ENCODE measurements at regions not wholly inside any gene's neighbourhood (a gene's known extent, or its start where the extent isn't known, plus 50 kb on each side); places are given as distances from the start of the nearest gene placed in this dataset.

DNA sequence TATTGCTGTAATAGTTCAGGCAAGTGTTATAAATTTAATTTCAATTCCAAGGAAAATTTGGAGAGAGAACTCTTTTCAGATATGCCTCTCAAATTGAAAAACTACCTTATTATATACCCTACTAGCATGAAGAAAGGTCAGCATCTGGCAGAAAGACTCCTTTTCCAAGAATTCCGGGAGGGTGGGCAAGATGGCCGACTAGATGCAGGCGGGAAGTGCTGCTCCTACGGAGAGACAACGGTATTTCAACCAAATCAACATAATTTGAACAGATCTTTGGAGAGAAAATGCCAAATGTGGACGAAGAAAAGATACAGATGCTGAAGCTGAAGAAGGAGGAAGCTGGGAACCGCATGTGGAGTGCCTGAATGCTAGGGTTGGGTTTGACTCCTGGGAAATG, 53.8 kb upstream of the INTU start:
- Histone ChIP-seq H3K36me3 (replicated peaks in 1 of 2; ENCODE audit: control extremely low read depth in 1 of 2, control insufficient read depth in 1 of 2, extremely low read depth in 1 of 2, insufficient read depth in 2 of 2, low read length in 1 of 2) (no peaks in the 10 kb centered on the region), H3K9me3 (ENCODE audit: control extremely low read depth in 1 of 3, control insufficient read depth in 2 of 3, insufficient read depth in 1 of 3, low read length in 2 of 3) (peaks cover 0 to 3% (median 0%) of the 10 kb centered on the region in 3 donors), H3K27me3 (replicated peaks in 1 of 4; ENCODE audit: control extremely low read depth in 1 of 4, control insufficient read depth in 3 of 4, insufficient read depth in 4 of 4, low read length in 3 of 4) (no peaks in the 10 kb centered on the region), H2AFZ (ENCODE audit: insufficient read depth, low read depth, low read length, poor library complexity, severe bottlenecking) (no peak overlapping the region), H3K4me1 (ENCODE audit: control insufficient read depth in 2 of 2, insufficient read depth in 2 of 2, low read length in 2 of 2) (no peaks in the 10 kb centered on the region), H3K4me2 (replicated peaks; ENCODE audit: low read depth, low read length, poor library complexity, severe bottlenecking) (no peak overlapping the region), H4K20me1 (ENCODE audit: control insufficient read depth, insufficient read depth, low read length, poor library complexity, severe bottlenecking) (no peaks in the 10 kb centered on the region), H3K27ac (ENCODE audit: low read length in 2 of 2) (no peak overlapping the region), H3K4me3 (ENCODE audit: control extremely low read depth in 1 of 5, extremely low read depth in 1 of 5, insufficient read depth in 1 of 5, low read depth in 2 of 5, low read length in 4 of 5) (no peak overlapping the region), H3K9ac (ENCODE audit: low read length) (no peak overlapping the region), H3K79me2 (ENCODE audit: control insufficient read depth, insufficient read depth, low read length) (no peaks in the 10 kb centered on the region)
- ChIA-PET CTCF (no interaction called here), POLR2A (no interaction called here)
- Mint-ChIP-seq H3K27me3 (peaks cover 7% of the 10 kb centered on the region), H3K27ac (no peak overlapping the region), H3K4me3 (no peak overlapping the region), H3K4me1 (no peaks in the 10 kb centered on the region), H3K9me3 (ENCODE audit: insufficient read depth) (no peaks in the 10 kb centered on the region)
- intact Hi-C loops (cut with micrococcal nuclease): no loop called here
- ATAC-seq (ENCODE audit: low read depth): no peak
- no peak for TF ChIP-seq EZH2 (IDR thresholded peaks at IDR 0.05; ENCODE audit: borderline replicate concordance, insufficient read depth, low read depth, low read length, poor library complexity, severe bottlenecking)
- TF ChIP-seq, protein P1, sequence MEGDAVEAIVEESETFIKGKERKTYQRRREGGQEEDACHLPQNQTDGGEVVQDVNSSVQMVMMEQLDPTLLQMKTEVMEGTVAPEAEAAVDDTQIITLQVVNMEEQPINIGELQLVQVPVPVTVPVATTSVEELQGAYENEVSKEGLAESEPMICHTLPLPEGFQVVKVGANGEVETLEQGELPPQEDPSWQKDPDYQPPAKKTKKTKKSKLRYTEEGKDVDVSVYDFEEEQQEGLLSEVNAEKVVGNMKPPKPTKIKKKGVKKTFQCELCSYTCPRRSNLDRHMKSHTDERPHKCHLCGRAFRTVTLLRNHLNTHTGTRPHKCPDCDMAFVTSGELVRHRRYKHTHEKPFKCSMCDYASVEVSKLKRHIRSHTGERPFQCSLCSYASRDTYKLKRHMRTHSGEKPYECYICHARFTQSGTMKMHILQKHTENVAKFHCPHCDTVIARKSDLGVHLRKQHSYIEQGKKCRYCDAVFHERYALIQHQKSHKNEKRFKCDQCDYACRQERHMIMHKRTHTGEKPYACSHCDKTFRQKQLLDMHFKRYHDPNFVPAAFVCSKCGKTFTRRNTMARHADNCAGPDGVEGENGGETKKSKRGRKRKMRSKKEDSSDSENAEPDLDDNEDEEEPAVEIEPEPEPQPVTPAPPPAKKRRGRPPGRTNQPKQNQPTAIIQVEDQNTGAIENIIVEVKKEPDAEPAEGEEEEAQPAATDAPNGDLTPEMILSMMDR (IDR thresholded peaks at IDR 0.05): no peak
- DNase-seq: no peak
- 100% methylated on average over 2 of the region's 7 CpGs for WGBS (ENCODE audit: insufficient coverage)

DNA sequence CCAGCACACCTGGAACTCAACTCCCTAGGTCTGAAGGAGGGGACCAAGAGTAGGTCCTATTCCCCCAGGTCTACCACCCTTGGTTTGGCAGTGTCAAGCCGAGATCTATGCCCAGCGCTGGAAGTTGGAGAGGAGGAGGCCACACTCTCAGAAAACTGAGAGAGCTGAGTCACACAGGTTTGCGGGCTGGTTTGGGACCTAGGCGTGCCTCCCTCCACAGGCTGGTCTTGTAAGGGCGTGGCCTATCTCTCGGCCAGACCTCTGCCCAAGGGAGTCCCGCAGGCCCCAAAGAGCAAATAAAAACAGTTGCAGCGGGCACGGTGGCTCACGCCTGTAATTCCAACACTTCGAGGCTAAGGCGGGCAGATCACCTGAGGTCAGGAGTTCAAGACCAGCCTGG, 52.9 kb upstream of the INTU start:
- TF ChIP-seq EZH2 (IDR thresholded peaks at IDR 0.05; ENCODE audit: borderline replicate concordance, insufficient read depth, low read depth, low read length, poor library complexity, severe bottlenecking): no peak
- TF ChIP-seq, protein P1 (IDR thresholded peaks at IDR 0.05): no peak
- no peak overlapping the region for H3K27ac Mint-ChIP-seq
- H4K20me1 ChIP-seq (ENCODE audit: control insufficient read depth, insufficient read depth, low read length, poor library complexity, severe bottlenecking): no peaks in the 10 kb centered on the region
- no peak overlapping the region for H3K27ac ChIP-seq (ENCODE audit: low read length in 2 of 2)
- H3K79me2 ChIP-seq (ENCODE audit: control insufficient read depth, insufficient read depth, low read length): no peaks in the 10 kb centered on the region
- H3K9me3 ChIP-seq (ENCODE audit: control extremely low read depth in 1 of 3, control insufficient read depth in 2 of 3, insufficient read depth in 1 of 3, low read length in 2 of 3): peaks cover 0 to 3% (median 0%) of the 10 kb centered on the region in 3 donors
- DNase-seq (no peak), ATAC-seq (ENCODE audit: low read depth) (no peak)
- no peak overlapping the region for H3K9ac ChIP-seq (ENCODE audit: low read length)
- intact Hi-C loops (cut with micrococcal nuclease): no loop called here
- H3K27me3 ChIP-seq (replicated peaks in 1 of 4; ENCODE audit: control extremely low read depth in 1 of 4, control insufficient read depth in 3 of 4, insufficient read depth in 4 of 4, low read length in 3 of 4): no peaks in the 10 kb centered on the region
- ChIA-PET POLR2A (no interaction called here), CTCF (no interaction called here)
- WGBS (ENCODE audit: insufficient coverage): 92% methylated on average over 11 of the region's 12 CpGs
- peaks cover 7% of the 10 kb centered on the region for H3K27me3 Mint-ChIP-seq
- H2AFZ ChIP-seq (ENCODE audit: insufficient read depth, low read depth, low read length, poor library complexity, severe bottlenecking): no peak overlapping the region
- H3K4me3 Mint-ChIP-seq: no peak overlapping the region
- H3K4me2 ChIP-seq (replicated peaks; ENCODE audit: low read depth, low read length, poor library complexity, severe bottlenecking): no peak overlapping the region
- H3K4me1 Mint-ChIP-seq: no peaks in the 10 kb centered on the region
- H3K36me3 ChIP-seq (replicated peaks in 1 of 2; ENCODE audit: control extremely low read depth in 1 of 2, control insufficient read depth in 1 of 2, extremely low read depth in 1 of 2, insufficient read depth in 2 of 2, low read length in 1 of 2): no peaks in the 10 kb centered on the region
- H3K4me3 ChIP-seq (ENCODE audit: control extremely low read depth in 1 of 5, extremely low read depth in 1 of 5, insufficient read depth in 1 of 5, low read depth in 2 of 5, low read length in 4 of 5): no peak overlapping the region
- no peaks in the 10 kb centered on the region for H3K4me1 ChIP-seq (ENCODE audit: control insufficient read depth in 2 of 2, insufficient read depth in 2 of 2, low read length in 2 of 2)
- no peaks in the 10 kb centered on the region for H3K9me3 Mint-ChIP-seq (ENCODE audit: insufficient read depth)

All from B cell (primary cell).